Stimulated activated CD8-positive, alpha-beta memory T cell treated with anti-CD3 and anti-CD28 coated beads, Interleukin-7, amount 100 ng/mL, for 4 hours (primary cell): ENCODE measurements at regions not wholly inside any gene's neighbourhood (a gene's known extent, or its start where the extent isn't known, plus 50 kb on each side); places are given as distances from the start of the nearest gene placed in this dataset.

Experiments
- DNase-seq, 2 donors: peaks; one replicate each; pipeline ENCODE4 v3.0.0-alpha.2; 2020; ENCODE audit warnings: low read depth in 2 of 2

GRCh38 chr2:111219285-111219684 lies 98.6 kb downstream of the BCL2L11 start:
- DNase-seq: no peak

- DNase-seq: no peak
These were observed 99.2 kb downstream of the BCL2L11 start for GRCh38 chr2:111219734-111220505.

DNA sequence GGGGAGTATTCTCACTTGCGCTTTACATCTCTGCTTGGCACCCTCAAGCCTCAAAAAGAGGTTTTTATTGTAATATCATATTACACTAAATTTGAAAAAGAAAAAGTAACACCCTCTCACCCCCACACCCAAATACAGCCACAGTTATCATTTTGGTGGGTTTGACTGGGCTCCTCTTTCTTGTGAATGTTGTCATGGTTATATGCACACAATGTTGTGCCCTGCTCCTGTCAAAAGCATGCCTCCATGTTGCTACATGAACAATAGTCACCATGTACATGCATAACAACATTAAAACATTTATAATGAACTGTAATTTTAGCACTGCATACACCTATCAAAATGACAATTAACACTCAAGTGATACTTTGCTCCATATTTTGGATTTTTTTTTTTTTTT lies 100.2 kb downstream of the BCL2L11 start:
- no peak for DNase-seq

DNA sequence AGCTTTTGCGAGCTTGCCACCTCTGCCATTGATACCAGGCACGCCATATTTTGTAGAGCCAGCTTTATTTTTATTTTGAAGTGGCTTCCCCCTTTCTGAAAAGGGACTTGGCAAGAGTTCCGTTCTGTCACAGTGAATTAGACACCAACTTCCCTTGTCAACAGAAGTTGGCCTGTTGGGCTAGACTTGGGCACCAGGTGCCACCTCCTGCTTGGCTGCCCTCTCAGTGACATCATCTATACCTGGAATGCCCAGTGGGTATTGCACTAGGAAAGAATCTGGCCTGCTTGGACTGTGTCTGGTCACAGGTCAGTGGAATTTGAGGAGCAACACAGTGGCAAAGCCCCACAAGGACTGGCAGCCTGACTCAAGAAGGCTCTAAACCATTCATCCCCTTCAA lies 101.0 kb downstream of the BCL2L11 start:
- no peak for DNase-seq

- no peak for DNase-seq
These were observed 101.6 kb downstream of the BCL2L11 start for GRCh38 chr2:111222204-111222866.

- DNase-seq: no peak
These were observed 105.1 kb downstream of the BCL2L11 start for GRCh38 chr2:111225856-111226255.

- DNase-seq: no peak
These were observed 106.4 kb downstream of the BCL2L11 start for GRCh38 chr2:111226876-111227700.

DNA sequence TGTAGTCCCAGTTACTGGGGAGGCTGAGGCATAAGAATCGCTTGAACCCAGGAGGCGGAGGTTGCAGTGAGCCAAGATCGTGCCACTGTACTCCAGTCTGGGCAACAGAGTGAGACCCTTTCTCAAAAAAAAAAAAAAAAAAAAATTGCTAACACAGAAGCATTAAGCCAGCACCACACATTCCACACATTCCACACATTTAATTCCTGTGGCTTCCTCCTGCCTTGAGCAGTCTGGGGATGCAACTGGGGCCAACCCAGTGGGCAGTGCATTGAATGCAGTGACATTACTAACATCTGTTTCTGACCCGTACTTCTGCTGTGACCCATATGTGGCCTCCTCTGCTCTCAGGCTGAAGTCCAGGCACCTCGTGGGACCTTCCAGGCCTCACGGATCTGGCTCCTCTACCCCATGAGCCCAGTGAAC lies 107.0 kb downstream of the BCL2L11 start:
- DNase-seq: no peak

DNA sequence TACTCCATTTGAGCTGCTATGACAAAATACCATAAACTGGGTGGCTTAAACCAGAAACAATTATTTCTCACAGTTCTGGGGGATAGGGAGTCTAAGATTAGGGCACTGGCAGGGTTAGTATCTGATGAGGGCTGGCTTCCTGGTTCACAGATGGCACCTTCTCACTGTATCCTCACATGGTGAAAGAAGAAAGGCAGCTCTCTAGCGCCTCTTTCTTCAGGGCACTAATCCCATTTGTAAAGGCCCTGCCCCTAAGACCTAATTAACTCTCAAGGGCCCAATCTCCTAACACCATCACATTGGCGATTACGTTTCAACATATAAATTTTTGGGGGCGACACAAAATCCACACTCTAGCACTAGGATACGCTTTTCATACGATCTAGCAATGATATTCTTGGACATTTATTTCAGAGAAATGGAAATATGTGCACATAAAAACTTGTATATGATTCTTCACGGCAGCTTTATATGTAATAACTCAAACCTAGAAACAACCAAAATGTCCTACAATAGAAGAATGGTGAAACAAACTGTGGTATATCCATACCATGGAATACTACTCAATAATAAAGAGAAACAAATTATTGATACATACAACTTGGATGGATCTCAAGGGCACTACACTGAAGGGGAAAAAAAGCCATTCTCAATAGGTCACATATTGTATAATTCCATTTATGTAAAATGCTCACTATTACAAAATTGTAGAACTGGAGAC lies 111.0 kb downstream of the BCL2L11 start:
- DNase-seq: no peak

GRCh38 chr2:111235192-111236015 lies 114.7 kb downstream of the BCL2L11 start:
- no peak for DNase-seq

DNA sequence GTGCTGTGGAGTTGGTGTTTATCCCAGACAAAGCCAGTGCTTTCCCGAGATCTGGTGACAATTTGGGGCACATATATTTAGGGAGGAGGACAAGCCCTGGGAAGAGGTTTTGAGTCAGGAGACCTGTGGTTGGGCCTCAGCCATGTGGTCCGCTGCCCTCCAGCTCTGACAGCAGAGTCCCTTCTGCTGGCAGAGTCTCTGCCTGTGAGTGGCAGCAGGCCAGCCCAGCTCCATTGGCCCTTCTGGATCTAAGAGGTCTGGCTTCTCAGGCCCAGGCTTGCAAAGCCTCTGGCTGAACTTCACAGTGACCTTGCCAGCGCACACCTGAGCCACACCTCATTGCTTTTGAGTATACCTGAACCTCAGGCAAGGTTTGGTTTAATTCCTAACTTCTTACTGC lies 115.3 kb downstream of the BCL2L11 start:
- no peak for DNase-seq

- no peak for DNase-seq
These were observed 117.6 kb downstream of the BCL2L11 start for GRCh38 chr2:111238296-111238695.

DNA sequence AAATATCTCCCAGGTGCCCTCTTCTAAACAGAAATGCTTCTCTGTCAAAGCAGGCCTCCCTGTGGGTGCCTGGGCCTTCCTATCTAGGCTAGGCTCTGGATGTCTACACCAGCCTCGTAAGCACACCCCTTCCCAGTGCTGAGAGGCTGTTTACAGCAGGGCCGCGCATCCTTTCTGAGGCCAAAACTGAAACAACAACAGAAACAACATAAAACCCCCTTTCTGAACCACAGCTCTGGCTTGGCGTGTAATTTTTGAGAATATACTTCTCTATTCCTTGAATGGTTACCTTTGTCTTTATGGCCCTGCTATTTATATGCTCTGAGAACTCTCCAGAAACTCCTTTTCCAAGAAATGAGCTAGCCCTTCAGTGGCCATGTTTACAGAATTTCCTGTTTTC lies 118.4 kb downstream of the BCL2L11 start:
- no peak for DNase-seq

- no peak for DNase-seq
These were observed 119.0 kb downstream of the BCL2L11 start for GRCh38 chr2:111239581-111240249.

- no peak for DNase-seq
These were observed 122.6 kb downstream of the BCL2L11 start for GRCh38 chr2:111243295-111243694.

DNA sequence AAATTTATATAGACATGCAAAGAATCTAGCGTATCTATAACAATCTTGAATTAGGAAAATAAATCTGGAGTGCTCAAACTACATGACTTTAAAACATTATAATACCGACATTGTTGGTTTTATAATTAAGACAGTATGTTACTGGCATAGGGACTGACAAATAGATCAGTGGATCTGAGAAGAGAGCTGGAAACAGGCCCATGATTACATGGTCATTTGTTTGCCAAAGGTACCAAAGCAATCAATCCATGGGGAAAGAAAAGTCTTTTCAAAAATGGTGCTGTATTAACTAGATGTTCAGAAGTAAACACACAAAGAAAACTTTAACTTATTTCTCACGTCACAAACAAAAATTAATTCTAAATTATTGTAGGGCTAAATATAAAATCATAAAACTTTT lies 124.2 kb downstream of the BCL2L11 start:
- no peak for DNase-seq

DNA sequence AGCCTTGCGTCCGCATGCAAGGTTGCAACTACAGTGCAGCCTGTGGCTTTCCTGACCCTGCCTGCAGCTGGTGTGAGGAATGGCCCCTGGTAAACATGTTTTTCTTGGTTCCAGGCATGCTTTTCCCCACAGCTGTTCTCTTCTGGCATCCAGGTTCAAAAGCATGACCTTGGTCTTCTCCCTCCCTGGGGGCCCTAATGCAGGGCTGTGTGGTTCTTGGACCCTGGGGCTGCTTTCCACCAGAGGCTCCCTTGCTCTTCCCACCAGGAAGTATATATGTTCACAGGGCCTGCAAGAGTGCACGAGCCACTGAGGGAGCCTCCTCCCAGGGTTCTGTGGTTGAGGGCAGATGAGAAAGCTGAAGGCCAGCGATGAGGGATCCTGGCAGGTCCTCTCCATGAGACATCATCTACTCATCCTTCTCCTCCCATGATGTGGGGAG lies 125.9 kb downstream of the BCL2L11 start:
- no peak for DNase-seq

DNA sequence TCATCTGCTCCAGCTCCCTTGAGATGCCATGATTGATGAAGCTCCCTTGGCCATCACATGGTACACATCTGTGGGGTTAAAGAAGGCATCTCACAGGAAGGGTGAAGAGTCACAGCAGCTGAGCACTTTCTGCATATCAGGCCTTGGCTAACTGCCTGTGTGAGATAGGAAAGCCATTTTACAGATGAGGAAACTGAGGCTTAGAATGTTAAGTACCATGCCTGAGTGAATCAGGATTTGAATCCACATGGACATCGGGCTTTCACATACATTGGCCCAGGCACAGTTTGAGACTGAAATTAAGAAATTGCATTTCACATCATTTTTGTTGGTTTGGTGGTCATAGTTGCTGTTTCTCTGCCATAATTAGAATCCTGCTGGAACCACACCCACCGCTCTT lies 126.8 kb downstream of the BCL2L11 start:
- DNase-seq: no peak

- DNase-seq: no peak
These were observed 129.1 kb downstream of the BCL2L11 start for GRCh38 chr2:111249806-111250205.

GRCh38 chr2:111250448-111251030 lies 129.8 kb downstream of the BCL2L11 start:
- DNase-seq: no peak
